ENCODE measurements at regions not wholly inside any gene's neighbourhood (a gene's known extent, or its start where the extent isn't known, plus 50 kb on each side); places are given as distances from the start of the nearest gene placed in this dataset.

GRCh38 chr5:9951865-9952516 is 297.7 kb downstream of the ATPSCKMT start:
- intact Hi-C loops (cut with micrococcal nuclease), result no loop called here
- DNase-seq, result no peak
- ATAC-seq, result no peak

GRCh38 chr5:9947944-9948343 is 301.7 kb downstream of the ATPSCKMT start:
- intact Hi-C loops (cut with micrococcal nuclease), result no loop called here
- no peak for DNase-seq
- no peak for ATAC-seq

- no peak for DNase-seq
- no peak for ATAC-seq
- intact Hi-C loops (cut with micrococcal nuclease), result no loop called here
Observed at GRCh38 chr5:9947225-9947714, 302.4 kb downstream of the ATPSCKMT start.

GRCh38 chr5:9932770-9933169 is 302.6 kb upstream of the TAS2R1 start:
- DNase-seq (no peak), ATAC-seq (no peak)
- intact Hi-C loops (cut with micrococcal nuclease), result no loop called here

GRCh38 chr5:9930156-9930555 is 300.0 kb upstream of the TAS2R1 start:
- DNase-seq, result no peak
- intact Hi-C loops (cut with micrococcal nuclease), result no loop called here
- no peak for ATAC-seq

- DNase-seq, result no peak
- intact Hi-C loops (cut with micrococcal nuclease), result no loop called here
- no peak for ATAC-seq
Observed at GRCh38 chr5:9928326-9928725, 298.2 kb upstream of the TAS2R1 start.

GRCh38 chr5:9927521-9927997 is 297.4 kb upstream of the TAS2R1 start:
- intact Hi-C loops (cut with micrococcal nuclease), result no loop called here
- no peak for DNase-seq
- ATAC-seq, result no peak

- DNase-seq (no peak), ATAC-seq (no peak)
- intact Hi-C loops (cut with micrococcal nuclease), result no loop called here
Observed at GRCh38 chr5:9927106-9927505, 297.0 kb upstream of the TAS2R1 start.

GRCh38 chr5:9924614-9925013 is 294.5 kb upstream of the TAS2R1 start:
- no peak for DNase-seq
- no peak for ATAC-seq
- intact Hi-C loops (cut with micrococcal nuclease), result no loop called here

GRCh38 chr5:9922719-9923118 is 292.6 kb upstream of the TAS2R1 start:
- intact Hi-C loops (cut with micrococcal nuclease), result no loop called here
- no peak for ATAC-seq
- DNase-seq, result no peak

GRCh38 chr5:9920697-9921096 is 290.5 kb upstream of the TAS2R1 start:
- DNase-seq (no peak), ATAC-seq (no peak)
- intact Hi-C loops (cut with micrococcal nuclease), result no loop called here

GRCh38 chr5:9919306-9920030 is 289.3 kb upstream of the TAS2R1 start:
- ATAC-seq, result no peak
- DNase-seq, result no peak
- intact Hi-C loops (cut with micrococcal nuclease), result no loop called here

GRCh38 chr5:9905661-9906060 is 275.5 kb upstream of the TAS2R1 start:
- DNase-seq (no peak), ATAC-seq (no peak)
- intact Hi-C loops (cut with micrococcal nuclease), result no loop called here

- ATAC-seq, result no peak
- no peak for DNase-seq
- intact Hi-C loops (cut with micrococcal nuclease), result no loop called here
Observed at GRCh38 chr5:9903801-9904200, 273.6 kb upstream of the TAS2R1 start.

GRCh38 chr5:9898319-9898718 is 268.2 kb upstream of the TAS2R1 start:
- no peak for ATAC-seq
- no peak for DNase-seq
- intact Hi-C loops (cut with micrococcal nuclease), result no loop called here

GRCh38 chr5:9895302-9895645 is 265.1 kb upstream of the TAS2R1 start:
- ATAC-seq (no peak), DNase-seq (no peak)
- intact Hi-C loops (cut with micrococcal nuclease), result no loop called here

- ATAC-seq, result no peak
- DNase-seq, result no peak
- intact Hi-C loops (cut with micrococcal nuclease), result no loop called here
Observed at GRCh38 chr5:9894571-9895301, 264.6 kb upstream of the TAS2R1 start.

GRCh38 chr5:9892696-9893095 is 262.5 kb upstream of the TAS2R1 start:
- ATAC-seq (no peak), DNase-seq (no peak)
- intact Hi-C loops (cut with micrococcal nuclease), result no loop called here

- intact Hi-C loops (cut with micrococcal nuclease), result no loop called here
- no peak for DNase-seq
- ATAC-seq, result no peak
Observed at GRCh38 chr5:9889511-9889910, 259.4 kb upstream of the TAS2R1 start.

GRCh38 chr5:9888501-9888901 is 258.4 kb upstream of the TAS2R1 start:
- no peak for ATAC-seq
- intact Hi-C loops (cut with micrococcal nuclease), result no loop called here
- no peak for DNase-seq
